HUES6 (cell line): ENCODE measurements at regions not wholly inside any gene's neighbourhood (a gene's known extent, or its start where the extent isn't known, plus 50 kb on each side); places are given as distances from the start of the nearest gene placed in this dataset.
"Not testable (repeated sequence)": the region's sequence is repeated elsewhere in the genome, so short reads cannot be mapped to it uniquely, and the experiment has no call there.

Source experiments
- H3K27ac ChIP-seq: 2 replicates; pipeline ENCODE4 v1.7.0; 2013; ENCODE audit warnings: low read depth, mild to moderate bottlenecking, low read length, inconsistent platforms
- H3K27me3 ChIP-seq: 2 replicates; pipeline ENCODE4 v1.6.1; 2013; ENCODE audit warnings: low read length; ENCODE audit not compliant: control insufficient read depth, insufficient read depth
- H3K36me3 ChIP-seq: 2 replicates; pipeline ENCODE4 v1.6.1; 2013; ENCODE audit warnings: low read length; ENCODE audit not compliant: control insufficient read depth, insufficient read depth
- H3K4me1 ChIP-seq: 2 replicates; pipeline ENCODE4 v1.6.1; 2013; ENCODE audit warnings: low read length; ENCODE audit not compliant: control insufficient read depth, insufficient read depth
- H3K4me3 ChIP-seq: 2 replicates; pipeline ENCODE4 v1.5.1; 2013; ENCODE audit warnings: low read depth, low read length
- H3K9ac ChIP-seq: one replicate; pipeline ENCODE4 v1.6.1; 2013; ENCODE audit warnings: mild to moderate bottlenecking, low read length
- H3K9me3 ChIP-seq: 2 replicates; pipeline ENCODE4 v1.6.1; 2013; ENCODE audit warnings: low read depth, low read length; ENCODE audit not compliant: control insufficient read depth, insufficient read depth

DNA sequence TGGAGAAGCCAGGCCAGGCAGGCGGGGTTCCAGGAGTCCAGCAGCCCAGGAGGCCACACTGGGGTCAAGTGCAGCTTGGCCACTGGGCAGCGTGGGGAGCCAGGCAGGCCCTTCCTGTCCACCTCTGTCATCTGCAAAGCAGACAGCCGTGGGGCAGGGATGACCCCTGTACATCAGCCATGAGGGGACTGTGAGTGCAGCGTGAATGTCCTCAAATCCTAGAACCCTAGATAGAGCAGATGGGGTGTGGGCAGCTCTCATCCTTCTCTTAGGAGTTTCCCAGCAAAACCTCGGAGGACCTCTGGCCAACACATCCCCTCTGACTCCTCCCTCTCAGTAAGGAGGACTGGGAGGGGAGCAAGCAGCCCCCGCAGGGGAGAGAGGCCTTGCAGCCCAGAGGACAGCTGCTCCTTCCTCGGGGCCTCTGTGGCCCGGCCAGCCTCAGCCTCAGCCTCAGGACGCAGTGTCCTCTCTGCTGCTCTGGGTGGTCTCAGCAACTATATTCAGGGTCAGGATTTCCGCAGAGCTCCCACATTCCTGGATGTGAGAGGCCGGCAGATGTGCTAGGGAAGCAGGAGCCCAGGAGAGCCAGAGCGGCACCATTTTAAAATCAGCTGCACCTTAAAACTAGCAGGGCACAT is 820.5 kb downstream of the BRD1 start:
- Histone ChIP-seq H3K4me3 (no peak overlapping the region), H3K4me1 (no peaks in the 10 kb centered on the region), H3K9me3 (peaks cover 8% of the 10 kb centered on the region), H3K27me3 (no peaks in the 10 kb centered on the region), H3K36me3 (no peaks in the 10 kb centered on the region), H3K27ac (no peak overlapping the region), H3K9ac (no peak overlapping the region)

DNA sequence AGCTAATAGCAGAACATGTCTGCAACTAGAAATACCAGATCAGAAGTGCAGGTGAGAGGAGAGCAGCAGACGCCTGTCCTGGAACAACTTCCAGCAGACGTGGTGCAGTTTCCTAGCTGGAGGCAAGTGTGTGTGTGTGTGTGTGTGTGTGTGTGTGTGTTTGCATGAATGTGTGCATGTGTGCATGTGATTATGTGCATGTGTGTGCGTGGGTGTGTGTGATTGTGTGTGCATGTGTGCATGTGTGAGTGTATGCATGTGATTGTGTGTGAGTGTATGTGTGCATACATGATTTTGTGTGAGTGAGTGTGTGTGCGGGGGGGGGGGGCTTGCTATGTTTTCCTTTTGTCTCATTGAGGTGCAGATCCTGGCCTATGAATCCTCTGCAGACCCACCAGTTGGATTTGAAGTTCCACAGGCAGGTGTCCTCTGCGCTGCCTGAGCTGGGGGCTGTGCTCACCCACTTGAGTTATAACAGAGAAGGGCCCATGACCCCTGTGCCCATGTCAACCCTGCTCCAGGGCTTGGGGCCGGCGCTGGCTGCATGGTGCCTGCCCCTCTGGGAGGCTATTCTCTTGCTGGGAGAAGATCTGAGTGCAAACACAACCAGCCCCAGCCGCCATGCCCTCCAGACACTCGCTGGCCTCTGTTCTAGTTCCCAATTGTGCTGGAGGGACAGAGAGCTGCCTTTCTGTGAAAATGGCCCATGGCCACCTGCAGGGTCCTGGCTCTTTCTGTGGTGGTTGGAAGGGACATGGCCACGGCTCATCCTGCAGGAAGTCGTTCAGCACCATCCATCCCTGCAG is 821.3 kb downstream of the BRD1 start:
- Histone ChIP-seq H3K4me1 (no peaks in the 10 kb centered on the region), H3K4me3 (no peak overlapping the region), H3K36me3 (no peaks in the 10 kb centered on the region), H3K9ac (no peak overlapping the region), H3K9me3 (peaks cover 15% of the 10 kb centered on the region), H3K27me3 (0 out of 2 replicates have a peak, but pooled peaks cover 3% of the 10 kb centered on the region), H3K27ac (no peak overlapping the region)

- no peaks in the 10 kb centered on the region for H3K36me3 ChIP-seq
- H3K4me1 ChIP-seq = no peaks in the 10 kb centered on the region
- peaks cover 19% of the 10 kb centered on the region for H3K9me3 ChIP-seq
- no peak overlapping the region for H3K4me3 ChIP-seq
- no peak overlapping the region for H3K9ac ChIP-seq
- no peak overlapping the region for H3K27ac ChIP-seq
- 0 out of 2 replicates have a peak, but pooled peaks cover 3% of the 10 kb centered on the region for H3K27me3 ChIP-seq
Observed at GRCh38 chr22:49005557-49005956, 822.1 kb downstream of the BRD1 start.

DNA sequence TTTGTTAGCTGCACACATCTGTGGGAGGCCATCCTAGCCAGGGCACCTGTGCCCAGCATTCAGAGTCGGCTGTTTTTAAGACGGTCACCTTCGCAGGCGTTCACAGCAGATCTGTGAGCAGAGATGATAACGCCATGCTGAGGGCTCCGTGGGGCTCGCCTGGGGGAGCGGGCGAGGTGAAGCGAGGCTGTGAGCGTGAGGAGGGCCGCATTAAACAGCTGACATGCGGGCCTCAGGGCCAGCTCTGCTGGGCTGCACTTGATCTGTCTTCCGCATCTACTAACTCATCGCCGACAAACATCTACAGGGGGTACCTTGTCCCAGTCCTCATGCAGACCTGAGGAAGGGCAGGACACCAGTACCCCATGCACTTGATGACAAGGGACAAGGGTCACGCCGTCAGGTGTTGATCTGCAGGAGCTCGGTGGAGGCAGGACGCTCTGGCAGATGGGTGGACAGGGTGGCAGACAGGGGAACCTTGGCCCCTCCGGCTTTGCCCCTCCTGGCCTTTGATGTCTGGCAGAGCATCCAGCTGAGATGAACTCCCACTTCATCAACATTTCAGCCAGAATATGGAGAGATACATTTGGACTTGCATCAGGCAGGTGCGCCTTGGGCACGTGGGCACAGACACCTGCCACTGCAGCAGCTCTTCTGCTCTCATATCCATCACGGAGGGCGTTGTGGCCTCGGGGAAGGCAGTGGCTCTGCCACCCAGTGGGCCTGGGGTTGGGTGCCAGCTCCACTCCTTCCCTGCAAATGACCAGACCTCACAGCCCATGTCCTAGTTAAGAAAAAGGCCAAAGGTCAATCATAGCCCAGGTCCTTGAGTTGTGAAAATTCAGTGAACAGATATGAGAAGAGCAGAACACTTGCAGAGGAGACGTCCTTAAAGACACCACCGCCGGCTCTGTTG is 822.9 kb downstream of the BRD1 start:
- Histone ChIP-seq H3K9ac (no peak overlapping the region), H3K27me3 (0 out of 2 replicates have a peak, but pooled peaks cover 3% of the 10 kb centered on the region), H3K4me3 (no peak overlapping the region)

GRCh38 chr22:48997605-48998004 is 830.1 kb downstream of the BRD1 start:
- not testable (repeated sequence) for H3K27ac ChIP-seq, H3K4me3 ChIP-seq

More for the DNA sequence above, 822.9 kb downstream of the BRD1 start:
- no peaks in the 10 kb centered on the region for H3K36me3 ChIP-seq
- no peaks in the 10 kb centered on the region for H3K4me1 ChIP-seq
- H3K9me3 ChIP-seq = peaks cover 24% of the 10 kb centered on the region
- no peak overlapping the region for H3K27ac ChIP-seq

GRCh38 chr22:48993655-48994054 is 834.0 kb downstream of the BRD1 start:
- Histone ChIP-seq H3K9ac (no peak overlapping the region), H3K4me1 (no peaks in the 10 kb centered on the region), H3K36me3 (no peaks in the 10 kb centered on the region), H3K4me3 (no peak overlapping the region), H3K27me3 (no peaks in the 10 kb centered on the region), H3K9me3 (peaks cover 21% of the 10 kb centered on the region), H3K27ac (no peak overlapping the region)

More at GRCh38 chr22:48997605-48998004, 830.1 kb downstream of the BRD1 start:
- H3K9me3 ChIP-seq = peaks cover 32% of the 10 kb centered on the region
- not testable (repeated sequence) for H3K27me3 ChIP-seq, H3K9ac ChIP-seq, H3K4me1 ChIP-seq, H3K36me3 ChIP-seq

DNA sequence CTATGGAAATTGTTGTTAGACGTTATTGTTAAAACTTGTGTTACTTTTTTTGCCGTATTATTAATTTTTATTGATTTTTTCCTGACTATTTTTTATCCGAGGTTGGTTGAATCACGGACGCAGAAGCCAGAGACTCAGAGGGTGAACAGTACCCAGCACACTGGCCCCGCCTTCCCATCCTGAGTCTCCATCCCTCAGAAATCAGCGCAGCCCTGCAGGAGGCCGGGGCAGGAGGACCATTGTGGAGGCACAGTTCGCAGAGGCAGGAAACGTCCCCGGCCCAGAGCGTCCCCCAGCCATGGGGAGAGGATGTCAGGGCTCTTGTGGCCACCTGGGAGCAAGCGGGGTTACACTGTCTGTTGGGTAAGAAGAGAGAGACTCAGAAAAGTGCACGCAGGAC is 843.0 kb downstream of the BRD1 start:
- Histone ChIP-seq H3K4me1 (no peaks in the 10 kb centered on the region), H3K9me3 (peaks cover 4% of the 10 kb centered on the region; the same call in 1 of the 2 replicates), H3K27ac (no peak overlapping the region), H3K36me3 (no peaks in the 10 kb centered on the region), H3K9ac (no peak overlapping the region), H3K27me3 (no peaks in the 10 kb centered on the region), H3K4me3 (no peak overlapping the region)

GRCh38 chr22:48982321-48982905 is 845.3 kb downstream of the BRD1 start:
- no peak overlapping the region for H3K9ac ChIP-seq
- H3K27me3 ChIP-seq = no peaks in the 10 kb centered on the region
- H3K9me3 ChIP-seq = peaks cover 9% of the 10 kb centered on the region; the same call in 1 of the 2 replicates
- H3K36me3 ChIP-seq = no peaks in the 10 kb centered on the region
- no peaks in the 10 kb centered on the region for H3K4me1 ChIP-seq
- no peak overlapping the region for H3K27ac ChIP-seq
- no peak overlapping the region for H3K4me3 ChIP-seq

GRCh38 chr22:48981371-48982061 is 846.2 kb downstream of the BRD1 start:
- Histone ChIP-seq H3K4me3 (no peak overlapping the region), H3K36me3 (no peaks in the 10 kb centered on the region), H3K4me1 (no peaks in the 10 kb centered on the region), H3K27me3 (no peaks in the 10 kb centered on the region), H3K27ac (no peak overlapping the region), H3K9me3 (peaks cover 9% of the 10 kb centered on the region; the same call in 1 of the 2 replicates), H3K9ac (no peak overlapping the region)

DNA sequence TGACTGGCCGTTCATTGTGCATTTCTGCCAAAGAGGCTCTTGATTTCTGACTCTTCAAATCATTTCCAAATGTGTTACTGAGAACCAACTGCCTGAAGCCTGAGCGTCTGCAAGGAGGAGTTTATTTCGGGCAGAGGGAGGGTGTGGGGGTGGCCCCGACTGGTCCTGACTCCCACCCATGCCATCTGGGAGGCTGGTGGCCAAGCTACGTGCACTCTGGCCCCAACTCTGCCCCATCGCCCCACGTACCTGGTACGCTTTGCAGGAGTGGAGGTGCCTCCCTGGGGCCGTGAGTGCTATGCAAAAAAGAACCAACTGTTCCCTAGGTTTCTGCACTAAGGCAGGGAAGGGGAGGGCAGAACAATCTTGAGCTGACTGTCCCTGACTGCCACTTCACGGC is 846.8 kb downstream of the BRD1 start:
- Histone ChIP-seq H3K27ac (no peak overlapping the region), H3K4me1 (no peaks in the 10 kb centered on the region), H3K36me3 (no peaks in the 10 kb centered on the region), H3K9me3 (peaks cover 9% of the 10 kb centered on the region; the same call in 1 of the 2 replicates), H3K9ac (no peak overlapping the region), H3K27me3 (no peaks in the 10 kb centered on the region), H3K4me3 (no peak overlapping the region)
